Mucosa of descending colon (tissue), 3 donors: ENCODE measurements at regions not wholly inside any gene's neighbourhood (a gene's known extent, or its start where the extent isn't known, plus 50 kb on each side); places are given as distances from the start of the nearest gene placed in this dataset.

ENCODE experiments used
- ATAC-seq: fragments of 200-7000 bp; cut with Tn5 transposase; one replicate; pipeline ENCODE4 v1.9.1; 2020; ENCODE audit warnings: mild to moderate bottlenecking, moderate library complexity
- DNase-seq, 3 donors: peaks; one replicate each; pipeline ENCODE4 v3.0.0-alpha.2; 2020
- H3K36me3 ChIP-seq: fragments of 200-600 bp; one replicate; pipeline ENCODE4 v1.8.0; 2021; ENCODE audit warnings: low read depth, mild to moderate bottlenecking
- H3K4me1 ChIP-seq: fragments of 200-600 bp; one replicate; pipeline ENCODE4 v1.8.0; 2021; ENCODE audit warnings: low read depth, mild to moderate bottlenecking
- H3K4me3 ChIP-seq: fragments of 200-600 bp; one replicate; pipeline ENCODE4 v1.8.0; 2021; ENCODE audit warnings: mild to moderate bottlenecking
- H3K9me3 ChIP-seq: fragments of 200-600 bp; one replicate; pipeline ENCODE4 v1.8.0; 2021; ENCODE audit warnings: mild to moderate bottlenecking
- intact Hi-C, 2 donors: fragments of 100-400 bp; cut with DNase I in 1 of 2; cut with micrococcal nuclease in 1 of 2; formaldehyde crosslinking; loops; one replicate each; pipeline versions ENCODE4 v1.11.0 to v1.11.1; 2022; cut with DNase I, micrococcal nuclease
- TF ChIP-seq, protein P1 (sequence below): fragments of 200-600 bp; IDR thresholded peaks from one replicate; pipeline ENCODE4 v1.8.0; 2022; ENCODE audit warnings: antibody characterized with exemption, mild to moderate bottlenecking
- donor health status: DM: no; HTN: no; CAD: no; lungs with moderate emphysema.
- donor health status: DM: no; HTN: no; CAD: no.
- donor health status: DM: no; HTN: yes; CAD: no.

DNA sequence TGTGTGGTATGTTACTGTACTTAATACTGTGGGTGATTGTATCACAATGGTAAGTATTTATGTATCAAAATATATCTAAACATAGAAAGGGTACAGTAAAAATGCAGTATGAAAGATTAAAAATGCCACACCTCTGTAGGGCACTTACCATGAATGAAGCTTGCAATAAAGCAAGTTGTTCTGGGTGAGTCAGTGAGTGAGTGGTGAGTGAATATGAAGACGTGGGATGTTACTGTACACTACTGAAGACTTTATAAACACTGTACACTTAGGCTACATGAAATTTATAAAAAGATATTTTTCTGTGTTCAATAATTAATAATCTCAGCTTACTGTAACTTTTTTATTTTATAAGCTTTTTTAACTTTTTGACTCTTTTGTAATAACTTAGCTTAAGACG lies 1162.4 kb upstream of the NRXN1 start:
- intact Hi-C loops: no loop called here
- DNase-seq (no peak), ATAC-seq (no peak)
- TF ChIP-seq, protein P1, sequence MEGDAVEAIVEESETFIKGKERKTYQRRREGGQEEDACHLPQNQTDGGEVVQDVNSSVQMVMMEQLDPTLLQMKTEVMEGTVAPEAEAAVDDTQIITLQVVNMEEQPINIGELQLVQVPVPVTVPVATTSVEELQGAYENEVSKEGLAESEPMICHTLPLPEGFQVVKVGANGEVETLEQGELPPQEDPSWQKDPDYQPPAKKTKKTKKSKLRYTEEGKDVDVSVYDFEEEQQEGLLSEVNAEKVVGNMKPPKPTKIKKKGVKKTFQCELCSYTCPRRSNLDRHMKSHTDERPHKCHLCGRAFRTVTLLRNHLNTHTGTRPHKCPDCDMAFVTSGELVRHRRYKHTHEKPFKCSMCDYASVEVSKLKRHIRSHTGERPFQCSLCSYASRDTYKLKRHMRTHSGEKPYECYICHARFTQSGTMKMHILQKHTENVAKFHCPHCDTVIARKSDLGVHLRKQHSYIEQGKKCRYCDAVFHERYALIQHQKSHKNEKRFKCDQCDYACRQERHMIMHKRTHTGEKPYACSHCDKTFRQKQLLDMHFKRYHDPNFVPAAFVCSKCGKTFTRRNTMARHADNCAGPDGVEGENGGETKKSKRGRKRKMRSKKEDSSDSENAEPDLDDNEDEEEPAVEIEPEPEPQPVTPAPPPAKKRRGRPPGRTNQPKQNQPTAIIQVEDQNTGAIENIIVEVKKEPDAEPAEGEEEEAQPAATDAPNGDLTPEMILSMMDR: no peak
- H3K4me3 ChIP-seq: no peak overlapping the region
- no peaks in the 10 kb centered on the region for H3K4me1 ChIP-seq
- H3K9me3 ChIP-seq: no peaks in the 10 kb centered on the region
- no peaks in the 10 kb centered on the region for H3K36me3 ChIP-seq

DNA sequence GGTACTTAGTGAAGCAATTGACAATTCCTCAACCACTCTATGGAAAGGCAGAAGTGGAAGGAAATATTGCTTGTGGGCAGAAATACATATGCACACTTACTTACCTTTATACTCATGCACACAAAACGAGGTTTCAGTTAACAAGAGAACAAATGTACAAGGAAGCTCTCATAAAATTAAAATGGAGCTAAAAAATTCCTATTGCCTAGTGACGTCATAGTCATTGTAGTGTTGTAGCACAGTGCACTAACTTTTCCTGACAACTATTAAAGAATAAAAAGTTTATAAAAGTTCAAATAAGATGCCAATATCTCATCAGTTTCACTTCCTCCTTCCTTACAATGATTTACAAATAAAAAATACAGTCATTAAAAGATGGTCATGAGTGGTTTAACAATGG lies 1161.9 kb upstream of the NRXN1 start:
- no peak for DNase-seq
- ATAC-seq: no peak
- TF ChIP-seq, protein P1: no peak

DNA sequence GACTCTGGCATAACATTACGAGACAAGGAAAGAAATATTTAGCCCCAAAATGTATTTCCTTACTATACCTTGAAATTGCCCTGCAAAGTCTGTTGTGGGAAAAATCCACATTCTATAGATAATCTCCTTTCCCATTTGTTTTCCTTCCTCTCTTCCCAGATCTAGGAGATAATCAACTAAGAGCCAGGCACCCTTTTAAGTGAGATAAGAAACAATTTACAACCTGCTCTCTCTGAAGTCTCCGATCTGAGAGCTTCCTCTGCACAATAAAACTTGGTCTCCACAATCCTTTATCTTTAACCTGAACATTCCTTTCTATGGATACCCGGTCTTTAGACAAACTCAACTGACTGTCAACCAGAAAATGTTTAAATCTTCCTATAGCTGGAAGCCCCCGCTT lies 1160.7 kb upstream of the NRXN1 start:
- intact Hi-C loops: no loop called here
- TF ChIP-seq, protein P1: no peak
- Histone ChIP-seq H3K4me1 (no peaks in the 10 kb centered on the region), H3K4me3 (no peak overlapping the region), H3K36me3 (no peaks in the 10 kb centered on the region), H3K9me3 (no peaks in the 10 kb centered on the region)
- DNase-seq (no peak), ATAC-seq (no peak)

More for the DNA sequence above, 1161.9 kb upstream of the NRXN1 start:
- intact Hi-C loops: no loop called here
- Histone ChIP-seq H3K4me3 (no peak overlapping the region), H3K9me3 (no peaks in the 10 kb centered on the region), H3K36me3 (no peaks in the 10 kb centered on the region), H3K4me1 (no peaks in the 10 kb centered on the region)

DNA sequence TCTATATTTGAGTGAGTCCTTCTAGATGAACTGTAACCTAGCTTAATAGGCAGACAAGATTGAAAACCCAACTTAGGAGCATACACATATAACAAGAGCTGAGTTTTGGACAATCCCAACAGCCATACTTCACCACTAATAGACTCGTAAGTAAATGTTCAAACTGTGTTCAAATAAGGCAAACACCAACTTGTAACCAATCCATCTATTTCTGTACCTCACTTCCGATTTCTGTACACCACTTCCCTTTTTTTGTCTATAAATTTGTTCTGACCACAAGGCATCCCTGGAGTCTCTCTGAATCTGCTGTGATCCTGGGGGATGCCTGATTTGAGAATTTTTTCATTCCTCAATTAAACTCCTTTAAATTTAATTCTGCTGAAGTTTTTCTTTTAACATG lies 1149.1 kb upstream of the NRXN1 start:
- Histone ChIP-seq H3K4me3 (no peak overlapping the region), H3K4me1 (no peaks in the 10 kb centered on the region), H3K36me3 (no peaks in the 10 kb centered on the region), H3K9me3 (no peaks in the 10 kb centered on the region)
- TF ChIP-seq, protein P1: no peak
- DNase-seq: no peak
- ATAC-seq: no peak
- intact Hi-C loops: no loop called here

DNA sequence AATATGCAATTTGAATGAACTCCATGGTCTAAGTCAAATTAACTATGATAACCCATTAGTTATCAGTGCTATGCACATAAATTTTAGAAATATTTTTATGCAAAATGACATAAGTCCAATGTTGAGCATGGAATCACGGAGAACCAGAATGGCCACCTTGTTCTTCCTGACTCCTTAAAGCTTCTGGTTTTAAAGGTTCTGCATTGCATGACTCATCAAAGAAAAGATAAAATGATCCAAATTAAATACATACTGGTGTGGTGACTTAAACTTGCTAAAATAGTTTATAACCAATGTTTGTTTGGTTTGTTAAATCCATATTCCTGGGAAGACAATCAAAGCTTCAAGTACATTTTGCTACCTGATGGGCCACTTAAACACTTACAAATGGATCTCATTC lies 1146.9 kb upstream of the NRXN1 start:
- Histone ChIP-seq H3K4me1 (no peaks in the 10 kb centered on the region), H3K36me3 (no peaks in the 10 kb centered on the region), H3K9me3 (no peaks in the 10 kb centered on the region), H3K4me3 (no peak overlapping the region)
- TF ChIP-seq, protein P1: no peak
- ATAC-seq: no peak
- intact Hi-C loops: no loop called here
- DNase-seq: no peak

DNA sequence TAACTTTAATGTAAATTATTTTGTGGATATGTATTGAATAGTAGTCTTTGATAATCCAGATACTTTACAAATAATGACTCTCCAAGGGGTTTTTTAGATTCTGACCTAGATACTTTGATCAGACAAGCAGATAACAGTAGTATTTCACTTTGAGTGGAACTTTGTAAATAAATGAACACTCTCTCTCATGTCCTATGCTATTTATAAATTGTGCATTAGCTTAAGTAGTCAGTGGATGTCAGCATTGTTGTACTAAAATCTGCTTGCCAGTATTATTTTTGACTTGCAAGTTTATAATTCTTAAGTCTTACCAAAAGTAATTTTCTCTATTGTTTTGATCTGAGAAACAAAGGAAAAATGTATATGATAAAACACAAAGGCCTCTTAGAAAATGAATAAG lies 1113.1 kb upstream of the NRXN1 start:
- no peak for ATAC-seq
- TF ChIP-seq, protein P1: no peak

More for the DNA sequence above, 1113.1 kb upstream of the NRXN1 start:
- no peaks in the 10 kb centered on the region for H3K4me1 ChIP-seq
- no peak overlapping the region for H3K4me3 ChIP-seq
- DNase-seq: no peak
- intact Hi-C loops: no loop called here
- no peaks in the 10 kb centered on the region for H3K9me3 ChIP-seq
- no peaks in the 10 kb centered on the region for H3K36me3 ChIP-seq
